ACC112 (cell line): ENCODE measurements at regions not wholly inside any gene's neighbourhood (a gene's known extent, or its start where the extent isn't known, plus 50 kb on each side); places are given as distances from the start of the nearest gene placed in this dataset.

Experiments used
- H2AFZ ChIP-seq: fragments of 200-600 bp; sonication (generic); one replicate; pipeline ENCODE4 v1.6.0; 2017; ENCODE audit warnings: antibody characterized with exemption, low read length; ENCODE audit not compliant: unreplicated experiment
- H3K27ac ChIP-seq: fragments of 200-600 bp; sonication (generic); 2 replicates; pipeline ENCODE4 v1.5.1; 2014; ENCODE audit warnings: low read depth, mild to moderate bottlenecking, antibody characterized with exemption, low read length, moderate library complexity
- H3K27me3 ChIP-seq: fragments of 200-600 bp; sonication (generic); 2 replicates; pipeline ENCODE4 v1.6.1; 2014; ENCODE audit warnings: mild to moderate bottlenecking, antibody characterized with exemption, low read length, moderate library complexity, mixed read lengths; ENCODE audit not compliant: insufficient read depth
- H3K36me3 ChIP-seq: fragments of 200-600 bp; sonication (generic); 2 replicates; pipeline ENCODE4 v1.6.1; 2016; ENCODE audit warnings: mild to moderate bottlenecking, antibody characterized with exemption, low read length, moderate library complexity, mixed read lengths; ENCODE audit not compliant: insufficient read depth
- H3K4me1 ChIP-seq: fragments of 200-600 bp; sonication (generic); one replicate; pipeline ENCODE4 v1.6.1; 2016; ENCODE audit warnings: low read length, mixed read lengths; ENCODE audit not compliant: insufficient read depth, unreplicated experiment, control insufficient read depth
- H3K4me3 ChIP-seq: fragments of 200-600 bp; sonication (generic); 2 replicates; pipeline ENCODE4 v1.5.1; 2014; ENCODE audit warnings: mild to moderate bottlenecking, low read depth, low read length
- H3K79me2 ChIP-seq: fragments of 200-600 bp; sonication (generic); one replicate; pipeline ENCODE4 v1.6.0; 2016; ENCODE audit warnings: low read length; ENCODE audit not compliant: control insufficient read depth, unreplicated experiment, insufficient read depth

- H3K4me1 ChIP-seq = no peaks in the 10 kb centered on the region
- H3K79me2 ChIP-seq = no peaks in the 10 kb centered on the region
- H3K27me3 ChIP-seq = no peaks in the 10 kb centered on the region
- no peaks in the 10 kb centered on the region for H3K36me3 ChIP-seq
- H3K4me3 ChIP-seq = no peak overlapping the region
- H3K27ac ChIP-seq = no peak overlapping the region
- no peak overlapping the region for H2AFZ ChIP-seq
Observed at GRCh38 chr13:105452895-105453294, 1082.6 kb downstream of the EFNB2 start.

GRCh38 chr13:105450784-105451183 lies 1084.7 kb downstream of the EFNB2 start:
- Histone ChIP-seq H3K36me3 (no peaks in the 10 kb centered on the region), H3K4me3 (no peak overlapping the region), H3K4me1 (no peaks in the 10 kb centered on the region), H2AFZ (no peak overlapping the region), H3K27me3 (no peaks in the 10 kb centered on the region), H3K79me2 (no peaks in the 10 kb centered on the region), H3K27ac (no peak overlapping the region)

GRCh38 chr13:105448811-105449210 lies 1086.7 kb downstream of the EFNB2 start:
- H3K4me3 ChIP-seq = no peak overlapping the region
- H3K36me3 ChIP-seq = no peaks in the 10 kb centered on the region
- no peaks in the 10 kb centered on the region for H3K4me1 ChIP-seq
- no peaks in the 10 kb centered on the region for H3K79me2 ChIP-seq
- H3K27ac ChIP-seq = no peak overlapping the region
- no peak overlapping the region for H2AFZ ChIP-seq
- H3K27me3 ChIP-seq = no peaks in the 10 kb centered on the region

- H3K4me1 ChIP-seq = peaks cover 6% of the 10 kb centered on the region
- H3K36me3 ChIP-seq = no peaks in the 10 kb centered on the region
- no peak overlapping the region for H2AFZ ChIP-seq
- no peaks in the 10 kb centered on the region for H3K79me2 ChIP-seq
- no peaks in the 10 kb centered on the region for H3K27me3 ChIP-seq
- no peak overlapping the region for H3K4me3 ChIP-seq
- H3K27ac ChIP-seq = no peak overlapping the region
Observed at GRCh38 chr13:105446197-105446596, 1089.3 kb downstream of the EFNB2 start.

GRCh38 chr13:105445796-105446195 lies 1089.7 kb downstream of the EFNB2 start:
- no peak overlapping the region for H2AFZ ChIP-seq
- H3K4me3 ChIP-seq = no peak overlapping the region
- H3K27ac ChIP-seq = no peak overlapping the region
- H3K27me3 ChIP-seq = no peaks in the 10 kb centered on the region
- H3K36me3 ChIP-seq = no peaks in the 10 kb centered on the region
- H3K4me1 ChIP-seq = peaks cover 9% of the 10 kb centered on the region
- no peaks in the 10 kb centered on the region for H3K79me2 ChIP-seq

GRCh38 chr13:105442949-105443699 lies 1092.3 kb downstream of the EFNB2 start:
- no peaks in the 10 kb centered on the region for H3K79me2 ChIP-seq
- peak overlapping the region; percentile 83 for H3K27ac ChIP-seq

GRCh38 chr13:105442040-105442439 lies 1093.4 kb downstream of the EFNB2 start:
- Histone ChIP-seq H3K4me3 (no peak overlapping the region), H2AFZ (no peak overlapping the region), H3K36me3 (no peaks in the 10 kb centered on the region), H3K27ac (peak overlapping the region; percentile 83), H3K27me3 (no peaks in the 10 kb centered on the region), H3K4me1 (peaks cover 9% of the 10 kb centered on the region), H3K79me2 (no peaks in the 10 kb centered on the region)

More at GRCh38 chr13:105442949-105443699, 1092.3 kb downstream of the EFNB2 start:
- H3K4me3 ChIP-seq = no peak overlapping the region
- H3K4me1 ChIP-seq = peaks cover 9% of the 10 kb centered on the region
- no peaks in the 10 kb centered on the region for H3K36me3 ChIP-seq
- no peaks in the 10 kb centered on the region for H3K27me3 ChIP-seq
- no peak overlapping the region for H2AFZ ChIP-seq

DNA sequence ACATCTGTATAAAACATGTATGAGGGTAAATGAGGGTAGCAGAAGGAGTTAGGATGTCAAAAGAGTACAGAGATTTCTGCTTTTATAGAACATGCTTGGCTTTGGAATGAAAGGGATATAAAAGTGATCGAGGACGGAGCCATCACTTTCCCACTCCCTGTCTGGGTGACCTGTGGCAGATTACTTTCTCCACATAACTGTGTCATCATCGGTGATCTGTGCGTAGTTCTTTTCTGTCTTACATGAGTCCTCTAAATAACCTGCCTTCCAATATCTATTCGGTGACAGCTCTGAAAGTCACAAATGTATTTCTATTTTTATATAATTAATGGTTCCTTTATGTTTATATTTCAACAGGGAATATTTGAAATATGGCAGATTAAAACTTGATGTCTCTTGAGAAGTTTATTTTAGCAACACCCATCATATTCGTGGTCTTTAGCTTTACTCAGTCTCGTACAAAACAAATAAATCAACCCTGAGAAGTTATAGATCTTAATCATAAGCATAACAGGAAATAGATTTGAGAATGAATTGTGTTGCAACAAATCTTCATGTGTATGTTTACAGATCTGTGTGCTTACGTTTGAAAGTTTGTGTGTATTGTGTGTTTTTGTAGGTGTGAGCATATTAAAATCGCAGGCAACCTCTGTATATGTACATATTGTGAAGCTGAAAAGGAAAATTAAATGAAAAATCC lies 1094.3 kb downstream of the EFNB2 start:
- H3K4me1 ChIP-seq = peaks cover 9% of the 10 kb centered on the region
- peak overlapping the region; percentile 50 for H2AFZ ChIP-seq
- H3K4me3 ChIP-seq = no peak overlapping the region
- H3K27ac ChIP-seq = peak overlapping the region; percentile 83
- no peaks in the 10 kb centered on the region for H3K36me3 ChIP-seq
- H3K27me3 ChIP-seq = no peaks in the 10 kb centered on the region
- no peaks in the 10 kb centered on the region for H3K79me2 ChIP-seq

- no peak overlapping the region for H3K4me3 ChIP-seq
- no peak overlapping the region for H2AFZ ChIP-seq
- no peaks in the 10 kb centered on the region for H3K27me3 ChIP-seq
- no peaks in the 10 kb centered on the region for H3K36me3 ChIP-seq
- no peaks in the 10 kb centered on the region for H3K79me2 ChIP-seq
- no peak overlapping the region for H3K27ac ChIP-seq
- peaks cover 3% of the 10 kb centered on the region for H3K4me1 ChIP-seq
Observed at GRCh38 chr13:105436943-105437342, 1098.5 kb downstream of the EFNB2 start.

DNA sequence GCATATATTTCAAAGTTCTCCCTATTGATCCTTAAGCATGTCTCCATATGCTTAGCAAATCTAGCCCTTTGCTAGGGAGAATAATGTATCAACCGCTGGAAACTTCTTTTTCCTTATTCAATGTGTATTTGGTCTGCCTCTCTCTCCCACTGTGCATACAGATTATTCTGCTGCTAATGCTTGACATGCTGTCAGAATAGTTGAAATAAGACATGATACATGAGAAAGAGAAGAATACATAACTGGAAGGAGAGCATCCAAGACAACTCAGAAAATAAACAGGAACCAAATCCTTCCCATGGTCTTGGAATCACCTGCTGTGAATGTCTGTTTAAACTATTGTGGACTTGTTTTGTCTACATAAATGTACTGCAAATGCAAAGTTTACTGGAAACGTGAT lies 1103.0 kb downstream of the EFNB2 start:
- Histone ChIP-seq H3K27me3 (no peaks in the 10 kb centered on the region), H3K36me3 (no peaks in the 10 kb centered on the region), H2AFZ (no peak overlapping the region), H3K4me3 (no peak overlapping the region), H3K27ac (no peak overlapping the region), H3K4me1 (no peaks in the 10 kb centered on the region), H3K79me2 (no peaks in the 10 kb centered on the region)

DNA sequence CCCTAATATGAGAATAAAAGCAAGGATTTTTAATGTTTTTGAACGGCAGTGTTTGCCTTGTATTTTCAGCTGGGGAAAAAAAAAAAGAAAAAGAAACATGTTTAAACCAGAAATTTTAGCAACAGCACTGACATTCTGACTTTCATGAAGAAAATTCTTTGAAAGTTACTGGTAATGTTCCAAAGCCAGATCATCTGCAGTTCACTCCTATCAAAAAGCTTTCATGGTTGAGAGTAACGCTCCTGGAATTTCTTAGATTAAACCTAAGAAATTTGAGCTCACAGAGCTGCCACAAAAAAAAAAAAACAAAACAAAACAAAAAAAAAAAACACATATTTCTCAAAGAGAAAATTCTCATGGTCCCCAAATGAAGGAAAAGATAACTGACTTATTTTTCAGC lies 1106.7 kb downstream of the EFNB2 start:
- H3K4me1 ChIP-seq = no peaks in the 10 kb centered on the region

More for the DNA sequence above, 1106.7 kb downstream of the EFNB2 start:
- H2AFZ ChIP-seq = no peak overlapping the region
- no peaks in the 10 kb centered on the region for H3K36me3 ChIP-seq
- H3K27ac ChIP-seq = no peak overlapping the region
- H3K79me2 ChIP-seq = no peaks in the 10 kb centered on the region
- no peaks in the 10 kb centered on the region for H3K27me3 ChIP-seq
- no peak overlapping the region for H3K4me3 ChIP-seq
